ENCODE measurements at regions not wholly inside any gene's neighbourhood (a gene's known extent, or its start where the extent isn't known, plus 50 kb on each side); places are given as distances from the start of the nearest gene placed in this dataset.

DNA sequence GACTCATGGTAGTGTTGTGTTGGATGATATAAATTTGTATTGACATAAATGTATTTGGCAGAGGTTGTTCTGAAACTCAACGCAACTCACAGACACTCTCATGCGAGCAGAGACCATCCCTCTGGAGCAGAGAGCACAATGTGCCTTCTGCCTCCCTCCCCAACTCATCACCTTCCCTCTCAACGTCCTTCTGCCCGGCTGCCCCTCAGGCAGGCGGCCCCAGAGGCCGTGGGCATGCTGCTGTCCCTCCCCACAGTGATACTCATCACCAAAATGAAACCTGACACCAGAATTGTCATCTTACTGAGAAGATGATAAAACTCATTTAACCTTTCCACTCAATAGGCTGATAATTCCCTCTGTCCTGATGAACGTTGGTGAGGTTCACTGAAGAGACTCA lies 260.6 kb downstream of the ETS1 start:
- DNase-seq = no peak

DNA sequence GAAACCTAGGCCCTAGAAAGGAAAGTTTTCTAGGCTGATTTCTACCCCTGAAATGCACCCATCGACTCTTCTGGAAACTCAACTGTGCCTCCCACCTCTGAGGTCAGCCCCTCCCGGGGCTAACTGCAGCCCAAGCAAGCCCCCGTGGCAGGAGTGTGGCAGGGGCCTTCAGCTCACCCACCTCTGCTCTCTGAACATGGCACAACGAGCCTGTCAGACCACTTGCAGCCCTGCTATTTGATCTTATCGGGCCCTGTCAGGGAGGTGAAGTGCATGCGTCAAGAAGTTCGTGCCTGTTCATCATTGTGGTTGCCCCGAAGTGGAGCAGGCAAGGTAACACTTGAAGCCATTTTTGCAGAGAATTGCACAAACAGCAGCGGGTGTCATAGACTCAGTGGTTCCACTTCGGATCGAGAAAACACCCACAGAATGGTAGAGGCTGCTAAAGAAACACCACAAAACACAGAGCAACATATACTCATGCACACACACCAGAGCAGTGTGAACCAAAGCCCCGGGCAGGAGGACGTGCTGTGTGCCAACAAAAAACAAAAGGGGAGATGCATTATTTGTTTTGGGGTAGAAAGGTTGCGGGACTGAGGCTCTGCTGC lies 262.7 kb downstream of the ETS1 start:
- DNase-seq = peak; percentile 62

DNA sequence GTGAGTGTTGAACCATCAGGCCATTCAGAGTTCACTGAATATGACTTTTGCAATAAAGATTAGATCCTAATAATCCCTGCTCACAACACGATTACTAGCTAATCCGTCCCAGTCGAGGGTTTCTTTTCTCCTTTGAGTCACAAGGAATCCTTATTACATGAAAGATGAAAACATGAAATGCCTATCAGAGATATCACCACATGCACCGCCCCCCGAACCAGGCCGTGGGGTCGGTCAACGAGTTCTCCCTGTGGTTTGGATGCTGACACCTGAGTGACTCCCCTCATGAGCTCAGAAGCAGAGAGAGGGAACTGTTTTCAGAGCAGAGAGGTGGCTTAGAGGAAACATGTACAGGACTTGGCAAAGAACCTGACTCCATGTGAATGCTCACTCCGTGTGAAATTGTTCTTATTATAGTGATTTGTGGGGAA lies 263.3 kb downstream of the ETS1 start:
- DNase-seq = no peak

DNA sequence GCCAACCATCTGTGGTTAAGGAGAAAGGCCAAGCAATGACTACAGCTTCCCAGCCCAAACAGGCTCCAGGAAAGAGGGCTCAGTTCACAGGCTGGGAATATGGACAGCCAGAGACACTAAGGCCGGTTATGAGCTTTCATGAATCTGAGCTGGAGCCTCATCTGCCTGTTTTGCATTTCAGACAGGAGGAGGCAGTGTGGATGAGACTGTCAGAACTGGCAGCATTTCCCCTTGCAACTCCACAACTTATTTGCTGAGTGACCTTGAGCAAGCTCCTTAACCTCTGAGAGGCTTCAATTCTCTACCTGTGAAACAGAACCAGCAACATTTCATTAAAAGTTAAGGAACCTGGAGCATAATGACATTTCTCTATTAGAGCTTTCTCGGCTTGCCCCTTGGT lies 264.0 kb downstream of the ETS1 start:
- no peak for DNase-seq

DNA sequence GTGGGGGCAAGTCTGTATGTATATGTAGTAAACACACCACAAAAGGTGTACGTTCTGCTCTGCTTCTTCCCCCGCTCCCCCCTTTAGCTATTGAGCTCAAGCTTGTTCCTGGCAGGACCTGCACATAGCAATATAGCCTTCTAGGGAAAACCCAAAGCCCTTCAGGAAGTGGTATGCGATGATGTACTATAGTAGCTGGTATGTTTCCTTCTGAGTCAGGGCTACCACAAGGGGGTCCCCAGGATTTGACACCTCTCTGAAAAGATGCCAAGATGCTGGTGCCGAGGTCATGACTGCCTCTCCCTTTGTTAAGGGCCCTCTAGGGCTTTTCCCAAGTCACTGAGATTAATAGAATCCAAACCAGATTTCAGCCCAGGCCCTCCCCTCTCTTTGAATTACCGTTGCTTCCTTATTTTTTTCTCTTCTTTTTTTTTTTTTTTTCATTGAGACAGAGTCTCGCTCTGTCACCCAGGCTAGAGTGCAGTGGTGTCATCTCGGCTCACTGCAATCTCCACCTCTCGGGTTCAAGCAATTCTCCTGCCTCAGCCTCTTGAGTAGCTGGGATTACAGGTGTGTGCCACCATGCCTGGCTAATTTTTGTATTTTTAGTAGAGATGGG lies 268.4 kb downstream of the ETS1 start:
- no peak for DNase-seq

DNA sequence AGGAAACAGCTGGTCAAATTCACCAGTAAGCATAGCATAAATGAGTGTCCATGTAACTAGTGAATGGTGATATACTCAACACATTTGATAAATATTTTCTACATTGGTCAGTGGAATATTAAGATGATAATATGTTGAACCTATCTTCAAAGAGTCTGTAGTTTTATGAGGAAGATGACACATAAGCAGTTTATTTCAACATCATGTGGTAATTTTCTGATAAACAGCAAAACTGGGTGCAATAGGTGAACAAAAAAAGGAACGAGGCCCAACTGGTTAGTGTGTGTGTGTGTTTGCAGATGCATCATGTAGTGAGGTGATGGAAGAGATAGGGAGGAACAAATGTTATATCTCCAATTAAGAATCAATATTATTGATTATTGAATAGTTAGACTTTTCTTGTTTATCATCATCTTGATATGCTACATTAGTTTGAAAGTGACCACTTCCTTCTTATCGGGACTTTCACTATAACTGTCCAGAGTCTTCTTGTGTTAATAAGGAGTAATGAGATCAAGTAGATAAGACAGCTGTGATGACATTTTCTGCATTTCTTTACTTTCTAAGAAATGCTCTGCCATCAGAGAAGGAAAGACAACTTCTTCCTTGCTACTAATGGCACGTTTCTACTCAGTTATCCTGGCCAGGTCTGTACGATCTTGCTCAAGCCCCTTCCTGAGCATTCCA lies 270.7 kb downstream of the ETS1 start:
- DNase-seq = no peak

DNA sequence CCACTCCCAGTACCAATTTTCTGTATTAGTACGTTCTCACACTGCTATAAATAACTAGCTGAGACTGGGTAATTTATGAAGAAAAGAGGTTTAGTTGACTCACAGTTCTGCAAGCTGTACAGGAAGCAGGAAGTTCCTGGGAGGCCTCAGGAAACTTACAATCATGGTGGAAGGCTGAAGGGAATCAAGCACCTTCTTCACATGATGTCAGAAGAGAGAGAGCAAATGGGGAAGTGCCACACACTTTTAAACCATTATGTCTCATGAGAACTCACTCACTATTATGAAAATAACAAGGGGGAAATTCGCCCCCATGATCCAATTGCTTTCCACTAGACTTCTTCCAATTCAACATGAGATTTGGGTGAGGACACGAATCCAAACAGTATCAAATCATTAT lies 271.4 kb downstream of the ETS1 start:
- DNase-seq = no peak

DNA sequence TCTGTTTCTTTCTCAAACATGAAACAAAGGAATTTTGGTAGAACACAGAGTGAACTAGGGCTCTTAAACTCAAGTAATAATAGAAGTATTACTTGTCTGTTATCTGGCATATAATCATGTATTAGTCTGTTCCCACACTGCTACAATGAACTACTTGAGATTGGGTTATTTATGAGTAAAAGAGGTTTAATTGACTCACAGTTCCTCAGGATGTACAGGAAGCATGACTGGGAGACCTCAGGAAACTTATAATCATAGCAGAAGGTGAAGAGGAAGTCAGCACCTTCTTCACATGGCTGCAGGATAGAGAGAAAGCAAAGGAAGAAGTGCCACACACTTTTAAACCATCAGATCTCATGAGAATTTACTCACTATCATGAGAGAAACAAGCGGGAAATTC lies 273.4 kb downstream of the ETS1 start:
- DNase-seq = no peak

DNA sequence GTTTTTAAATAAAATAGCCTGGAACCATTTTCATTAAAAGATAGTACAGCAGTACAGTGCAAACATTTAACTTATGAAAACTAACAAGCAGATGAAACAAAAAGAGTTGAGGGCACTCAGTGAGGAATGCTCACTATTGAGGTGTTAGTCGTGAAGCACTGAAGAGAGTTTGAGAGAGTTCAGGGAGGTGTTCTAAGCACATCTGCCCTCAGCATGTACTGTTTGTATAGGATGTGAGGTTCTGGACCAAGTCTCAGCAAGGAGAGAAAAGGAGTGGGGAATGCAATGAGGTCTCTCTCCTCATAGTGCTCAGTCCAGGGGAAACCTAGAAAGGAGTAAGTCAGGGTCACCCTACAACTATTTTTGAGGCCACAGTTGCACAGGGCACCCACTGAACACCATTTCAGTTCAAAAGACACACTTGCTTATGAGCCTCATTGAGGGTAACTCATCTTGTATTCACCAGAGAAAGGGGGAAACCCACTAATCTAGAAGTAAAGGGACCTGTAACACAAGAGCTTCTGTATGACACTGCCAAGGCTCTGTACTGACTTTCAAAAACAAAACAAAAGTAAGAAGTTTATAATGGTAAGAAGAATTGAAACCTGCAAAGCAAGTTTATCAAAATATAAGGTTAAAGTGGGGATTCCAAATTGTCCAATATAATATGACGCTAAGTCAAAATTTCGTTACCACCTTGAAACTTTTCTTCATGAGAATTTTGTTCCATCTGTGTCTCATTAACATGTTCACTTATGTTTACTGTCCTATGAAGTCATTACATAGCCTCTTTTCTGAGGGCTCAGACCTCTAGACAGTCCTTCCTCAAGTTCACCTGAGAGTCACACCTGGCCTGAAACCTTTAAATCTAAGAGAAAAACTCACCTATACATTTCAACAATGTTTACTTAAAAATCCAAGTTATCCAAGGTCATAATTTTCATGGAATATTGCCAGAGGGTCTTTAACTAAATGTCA lies 275.3 kb downstream of the ETS1 start:
- no peak for DNase-seq

DNA sequence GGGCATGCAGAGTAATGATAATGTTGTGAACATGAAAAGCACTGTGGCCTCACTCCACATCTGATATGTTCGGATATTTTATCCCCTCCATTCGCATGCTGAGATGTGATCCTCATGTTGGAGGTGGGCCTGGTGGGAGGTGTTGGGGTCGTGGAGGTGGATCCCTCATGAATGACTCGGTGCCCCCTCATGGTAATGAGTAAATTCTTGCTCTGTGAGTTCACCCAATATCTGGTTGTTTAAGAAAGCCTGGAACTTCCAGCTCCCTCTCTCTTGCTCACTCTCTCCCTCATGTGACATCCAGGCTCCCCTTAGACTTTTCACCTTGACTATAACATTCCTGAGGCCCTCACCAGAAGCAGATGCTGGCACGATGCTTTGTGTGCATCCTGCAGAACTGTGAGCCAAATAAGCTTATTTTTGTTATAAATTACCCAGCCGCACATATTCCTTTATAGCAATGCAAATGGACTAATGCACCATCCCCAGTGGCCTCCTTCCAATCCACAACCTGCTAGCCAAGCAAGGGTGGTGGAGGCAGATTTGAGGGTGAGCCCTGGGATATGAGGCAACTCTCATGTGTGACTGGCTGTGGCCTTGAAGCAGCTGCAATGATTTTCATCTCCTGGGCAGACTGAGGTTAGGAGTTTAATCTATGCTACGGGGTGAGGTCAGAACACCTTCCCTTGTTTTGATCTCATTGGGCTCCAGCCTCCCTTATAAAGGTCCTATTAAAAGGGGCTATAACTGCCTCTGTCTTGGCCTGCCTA lies 276.5 kb downstream of the ETS1 start:
- no peak for DNase-seq

DNA sequence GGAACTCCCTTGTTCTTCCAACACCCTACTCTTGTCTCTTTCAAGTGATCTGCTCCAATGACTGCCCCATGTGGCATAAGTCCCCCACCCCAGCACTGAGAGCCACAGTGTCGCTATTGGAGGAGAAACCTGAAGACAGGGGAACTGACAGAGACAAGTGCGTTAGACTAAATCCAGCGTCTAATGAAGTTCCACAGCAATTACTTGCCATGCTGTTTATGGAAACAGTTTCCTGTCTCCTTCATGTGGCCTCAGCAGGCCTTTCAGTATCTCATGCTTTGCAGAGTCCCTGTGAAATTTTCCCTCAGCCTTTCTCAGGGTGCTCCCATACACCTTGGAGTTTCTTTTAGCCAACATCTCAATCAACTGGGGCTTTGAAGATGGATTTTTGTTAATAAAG lies 277.4 kb downstream of the ETS1 start:
- no peak for DNase-seq

DNA sequence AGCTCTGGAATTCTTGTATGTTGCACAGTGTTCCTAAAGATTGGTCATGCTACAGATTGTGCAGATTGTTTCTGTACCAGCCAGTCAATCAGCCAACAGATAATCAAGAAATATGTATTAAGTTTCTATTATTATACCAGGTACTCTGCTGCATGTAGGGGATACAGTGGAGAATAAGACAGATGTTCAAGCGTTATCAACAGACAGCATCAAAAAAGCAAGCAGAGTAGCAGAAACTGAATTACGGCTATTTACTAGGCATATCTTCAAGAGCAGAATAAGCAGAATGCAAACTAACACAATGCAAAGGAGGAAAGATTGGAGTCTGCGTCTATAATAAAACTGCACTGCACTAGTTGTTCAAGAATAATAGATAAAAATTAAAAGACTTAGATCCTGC lies 278.6 kb downstream of the ETS1 start:
- DNase-seq = no peak

DNA sequence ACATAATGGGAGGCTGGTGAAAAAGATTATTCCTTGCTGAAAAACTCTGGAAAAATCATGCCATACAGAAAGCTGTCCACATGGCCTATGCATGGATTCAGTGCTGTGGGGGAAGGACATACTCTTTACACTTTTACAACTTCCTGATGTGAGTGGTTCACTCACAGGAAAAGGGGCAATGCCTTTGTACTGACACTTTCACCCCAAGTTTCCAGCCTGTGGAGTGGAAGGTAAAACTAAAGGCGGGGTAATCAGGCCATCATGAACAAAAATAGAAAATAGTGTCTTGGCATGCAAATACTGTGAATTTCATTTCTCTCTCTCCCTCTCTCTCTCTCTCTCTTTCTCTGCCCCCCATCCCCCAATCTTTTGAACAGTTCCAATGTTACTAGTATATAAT lies 281.8 kb downstream of the ETS1 start:
- no peak for DNase-seq

DNA sequence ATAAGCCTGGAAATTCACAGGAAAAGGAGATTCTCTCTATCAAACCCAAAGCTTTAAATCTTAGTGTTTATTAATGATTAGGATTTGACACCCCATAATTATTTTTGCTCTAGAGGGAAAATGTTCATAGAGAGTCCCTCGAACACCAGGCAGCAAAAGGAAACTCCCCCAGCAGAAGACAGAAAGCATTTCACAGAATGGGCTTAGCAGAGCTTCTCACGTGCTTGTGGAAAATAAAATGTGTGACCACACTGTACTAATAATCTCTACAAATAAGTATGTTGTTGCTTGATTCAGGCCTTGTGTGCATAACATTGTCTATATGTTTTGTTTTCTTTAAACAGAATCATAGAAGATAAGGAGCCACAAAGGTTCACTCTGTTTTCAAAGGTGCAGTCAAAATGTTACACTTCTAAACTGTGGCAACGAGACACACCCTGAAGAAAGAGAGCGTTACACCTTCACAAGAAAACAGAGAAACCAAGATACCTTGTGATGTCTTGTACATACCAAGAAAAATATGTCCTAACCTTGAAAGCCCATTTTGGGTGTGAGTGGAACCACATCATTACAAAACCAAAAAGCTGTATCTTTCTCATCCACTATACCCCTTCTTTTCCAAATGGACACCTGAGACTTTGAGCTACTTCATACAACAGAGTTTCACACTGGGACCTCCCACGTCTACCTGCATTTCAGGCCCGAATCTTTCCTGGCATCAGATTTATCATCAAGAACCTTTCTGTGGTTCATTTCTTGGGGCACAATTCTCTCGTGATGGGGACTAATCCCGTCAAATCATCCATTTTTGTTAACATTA lies 282.5 kb downstream of the ETS1 start:
- DNase-seq = no peak

DNA sequence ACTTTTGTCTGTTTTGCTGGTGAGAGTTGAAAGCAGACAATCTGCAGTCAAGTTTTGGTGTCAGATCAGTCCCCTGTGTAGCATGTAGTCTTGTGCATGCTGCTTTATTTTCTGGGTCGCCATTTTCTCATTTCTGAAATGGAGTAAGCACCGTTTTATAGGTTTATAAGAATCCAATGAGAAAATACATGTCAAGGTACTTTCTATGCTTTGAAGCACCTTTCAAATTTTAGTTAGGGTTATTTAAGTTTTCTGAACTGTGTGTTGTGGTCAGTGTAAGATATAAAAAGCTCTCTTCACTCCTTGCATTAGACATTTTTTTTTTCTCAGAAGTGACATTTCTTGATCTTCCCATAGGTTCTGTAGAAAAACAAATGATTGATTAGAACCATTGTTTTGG lies 283.2 kb downstream of the ETS1 start:
- DNase-seq = no peak

DNA sequence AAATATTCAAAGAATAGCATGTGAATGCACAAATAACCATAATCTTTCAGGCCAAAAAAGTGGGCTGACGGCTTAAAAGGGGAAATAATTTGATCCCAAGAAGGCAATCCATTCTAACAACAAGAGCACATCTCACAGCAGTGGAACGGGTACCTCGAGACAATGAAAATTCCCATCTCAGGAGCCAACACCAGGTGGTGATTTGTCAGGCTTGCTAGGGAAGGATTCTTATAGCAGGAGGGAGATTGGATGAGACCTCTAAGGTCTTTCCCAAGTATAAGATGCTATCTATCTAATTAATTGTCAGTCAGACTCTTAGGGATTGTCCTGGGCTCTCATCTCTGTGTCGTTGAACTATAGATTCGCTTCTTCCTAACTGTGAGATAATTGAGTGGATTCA lies 284.0 kb downstream of the ETS1 start:
- no peak for DNase-seq

DNA sequence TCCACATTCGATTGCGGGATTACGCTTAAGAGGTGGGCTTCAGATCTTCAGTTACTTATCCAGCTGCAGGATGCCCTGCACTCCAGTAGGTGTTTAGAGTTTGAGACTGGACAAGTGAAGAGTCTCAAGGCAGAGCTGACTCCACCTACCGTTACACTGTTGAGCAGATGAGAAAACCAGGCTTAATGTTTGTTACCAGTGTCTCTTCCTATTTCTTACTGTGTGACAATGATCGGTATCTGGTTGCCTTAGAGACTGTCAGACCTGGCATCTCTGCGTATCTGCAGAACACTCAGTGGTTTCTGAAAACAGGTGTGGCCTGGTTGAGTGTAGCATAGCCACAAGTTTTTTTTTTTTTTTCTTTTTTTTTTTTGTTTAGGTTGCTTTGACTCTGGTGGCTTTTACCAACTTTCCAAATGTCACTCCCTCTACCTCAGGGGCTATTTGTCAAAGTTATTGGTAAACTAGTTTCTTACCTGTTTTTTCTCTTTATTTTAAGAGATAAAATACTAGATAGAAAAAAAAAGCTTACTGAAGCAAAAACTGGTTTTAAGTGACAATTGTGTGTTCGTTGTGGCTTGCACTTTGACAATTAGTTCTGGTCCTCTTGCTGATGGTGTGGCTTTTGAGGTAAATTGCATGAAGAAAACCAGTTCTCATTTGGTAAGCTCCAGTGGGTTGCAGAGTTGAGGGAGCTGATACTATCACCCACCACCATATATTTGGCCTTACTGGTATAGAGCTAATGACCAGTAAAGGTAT lies 284.8 kb downstream of the ETS1 start:
- peak; percentile 85 for DNase-seq

DNA sequence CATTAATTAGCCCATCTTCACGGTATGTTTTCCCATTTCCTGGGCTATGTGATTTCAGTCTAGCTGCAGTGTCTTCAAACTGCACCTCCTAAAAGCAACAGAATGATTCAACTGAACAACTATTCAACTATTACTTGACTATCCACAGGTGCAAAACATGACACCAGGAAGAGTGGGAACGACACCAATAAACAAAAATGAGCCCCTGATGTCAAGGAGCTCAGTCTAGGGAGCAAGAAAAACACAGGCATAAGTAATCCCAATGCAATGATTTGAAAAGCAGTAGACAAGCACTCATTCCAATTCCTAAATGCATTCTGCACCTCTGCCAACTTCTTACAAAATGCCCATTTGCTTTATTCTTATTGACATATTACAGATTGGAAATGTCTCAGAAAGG lies 285.6 kb downstream of the ETS1 start:
- no peak for DNase-seq

DNA sequence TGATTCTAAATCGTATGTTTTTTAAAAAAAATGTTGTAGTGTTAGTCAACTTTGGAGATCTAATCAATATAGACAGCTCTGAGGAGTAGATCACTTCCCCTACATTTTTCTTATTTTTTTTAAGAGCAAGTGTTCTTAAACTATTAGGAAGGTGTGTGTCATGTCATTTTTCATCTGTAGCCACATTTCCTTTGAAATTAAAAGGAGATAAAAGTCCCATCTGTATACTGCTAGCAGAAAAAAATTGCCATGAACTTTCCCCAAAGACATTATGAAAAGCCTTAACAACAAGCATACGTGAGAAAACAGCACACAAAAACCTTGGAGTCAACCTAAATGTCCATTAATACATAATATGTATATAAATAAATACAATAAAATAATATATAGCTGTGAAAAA lies 286.6 kb downstream of the ETS1 start:
- DNase-seq = no peak

DNA sequence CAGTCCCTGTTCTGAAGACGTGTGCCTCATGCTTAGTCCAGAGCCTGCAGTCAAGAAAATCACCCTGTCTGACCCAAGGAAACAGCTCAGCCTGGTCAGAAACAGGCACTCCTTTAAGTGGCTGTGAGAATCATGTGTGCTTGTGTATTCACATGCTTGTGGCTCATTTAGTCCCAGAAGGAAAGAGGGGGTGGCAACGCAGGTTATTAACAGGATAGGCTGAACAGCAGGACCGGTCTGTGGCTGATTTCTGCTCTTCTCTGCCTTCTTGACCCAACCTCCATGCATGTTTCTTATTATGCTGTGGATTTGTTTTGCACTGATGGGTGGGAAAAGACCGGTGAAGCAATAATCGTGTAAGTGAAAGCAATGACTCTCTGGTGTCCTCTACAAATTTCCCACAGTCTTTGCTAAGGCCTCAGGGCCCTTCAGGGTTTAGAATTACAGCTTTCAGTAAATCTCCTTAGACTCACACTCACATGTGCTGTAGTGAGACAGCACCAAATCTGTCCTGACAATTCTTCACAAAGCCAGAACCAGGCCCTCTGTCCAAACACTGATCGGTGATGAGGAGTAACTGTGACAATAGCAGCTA lies 288.1 kb downstream of the ETS1 start:
- DNase-seq = peak; percentile 50

DNA sequence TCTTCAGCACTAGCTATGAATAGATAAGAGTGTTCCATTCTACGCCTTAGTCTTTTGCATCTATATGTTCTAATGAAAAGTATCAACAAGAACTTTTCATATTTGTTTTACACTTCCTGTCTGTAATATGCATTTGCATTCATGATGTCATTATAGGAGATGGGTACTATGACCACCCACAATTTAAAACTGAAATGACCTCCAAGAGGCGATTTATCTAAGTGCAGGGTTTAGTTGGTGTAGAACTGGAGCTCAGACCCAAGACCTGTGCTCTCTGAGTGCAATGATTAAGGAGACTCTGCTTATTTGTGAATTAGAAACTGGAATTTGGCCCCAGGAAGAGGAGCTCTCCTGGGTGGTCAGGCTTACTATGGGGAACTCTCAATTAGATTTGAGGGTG lies 289.1 kb downstream of the ETS1 start:
- no peak for DNase-seq

Data from DMS79 treated with DMSO at 0.1 percent for 48 hours (cell line).